Neural cell (in vitro differentiated cells): ENCODE measurements at regions not wholly inside any gene's neighbourhood (a gene's known extent, or its start where the extent isn't known, plus 50 kb on each side); places are given as distances from the start of the nearest gene placed in this dataset.

Source experiments
- H2AFZ ChIP-seq: fragments of 200-600, 300-800 bp; sonication (generic), shearing (Covaris generic); 2 replicates; pipeline ENCODE4 v1.6.0; 2014; ENCODE audit warnings: low read depth, mild to moderate bottlenecking, antibody characterized with exemption, low read length, moderate library complexity
- H3F3A ChIP-seq: fragments of 200-600 bp; shearing (Covaris generic); 2 replicates; pipeline ENCODE4 v1.6.1; 2016; ENCODE audit warnings: mild to moderate bottlenecking, moderate library complexity, mixed read lengths, antibody characterized with exemption, low read length; ENCODE audit not compliant: insufficient read depth, poor library complexity, severe bottlenecking
- H3K27ac ChIP-seq: fragments of 200-600, 300-800 bp; sonication (generic), shearing (Covaris generic); 2 replicates; pipeline ENCODE4 v1.5.1; 2014; ENCODE audit warnings: mild to moderate bottlenecking, low read length, moderate library complexity
- H3K27me3 ChIP-seq: fragments of 300-800, 200-600 bp; sonication (generic), shearing (Covaris generic); 2 replicates; pipeline ENCODE4 v1.6.0; 2014; ENCODE audit warnings: mild to moderate bottlenecking, low read depth, low read length, moderate library complexity; ENCODE audit not compliant: insufficient read depth
- H3K36me3 ChIP-seq: fragments of 300-800, 200-600 bp; sonication (generic), shearing (Covaris generic); 2 replicates; pipeline ENCODE4 v1.5.1; 2014; ENCODE audit warnings: mild to moderate bottlenecking, antibody characterized with exemption, low read length, moderate library complexity; ENCODE audit not compliant: insufficient read depth
- H3K4me2 ChIP-seq: fragments of 300-800, 200-600 bp; sonication (generic), shearing (Covaris generic); 2 replicates; pipeline ENCODE4 v1.6.0; 2014; ENCODE audit warnings: mild to moderate bottlenecking, low read length
- H3K4me3 ChIP-seq: fragments of 300-800, 200-600 bp; sonication (generic), shearing (Covaris generic); 2 replicates; pipeline ENCODE4 v1.5.1; 2014; ENCODE audit warnings: mild to moderate bottlenecking, low read length, moderate library complexity
- H3K79me2 ChIP-seq: fragments of 200-600 bp; shearing (Covaris generic); replicated peaks from 2 replicates; pipeline ENCODE4 v1.6.0; 2014; ENCODE audit warnings: mild to moderate bottlenecking, low read length, moderate library complexity; ENCODE audit not compliant: insufficient read depth
- H3K9ac ChIP-seq: fragments of 300-800, 200-600 bp; sonication (generic), shearing (Covaris generic); 2 replicates; pipeline ENCODE4 v1.6.1; 2016; ENCODE audit warnings: mild to moderate bottlenecking, low read length, mixed read lengths
- H3K9me2 ChIP-seq: fragments of 200-600 bp; shearing (Covaris generic); 2 replicates; pipeline ENCODE4 v1.6.1; 2016; ENCODE audit warnings: mild to moderate bottlenecking, low read length, mixed read lengths; ENCODE audit not compliant: insufficient read depth
- H3K9me3 ChIP-seq: fragments of 200-600, 300-800 bp; sonication (generic), shearing (Covaris generic); 2 replicates; pipeline ENCODE4 v1.6.1; 2016; ENCODE audit warnings: mild to moderate bottlenecking, mixed run types, low read length, moderate library complexity, mixed read lengths
- H4K20me1 ChIP-seq: fragments of 200-600 bp; shearing (Covaris generic); 2 replicates; pipeline ENCODE4 v1.6.1; 2016; ENCODE audit warnings: mild to moderate bottlenecking, mixed run types; ENCODE audit not compliant: insufficient read depth
- CTCF ChIP-seq: fragments of 450-650 bp; IDR thresholded peaks from 2 replicates; pipeline ENCODE4 v1.5.1; 2014; ENCODE audit warnings: antibody characterized with exemption, mild to moderate bottlenecking, moderate library complexity; ENCODE audit not compliant: poor library complexity, severe bottlenecking
- EP300 ChIP-seq: fragments of 450-650 bp; conservative IDR thresholded peaks from 2 replicates; pipeline ENCODE4 v1.6.1; 2014; ENCODE audit warnings: antibody characterized with exemption, mild to moderate bottlenecking, moderate library complexity; ENCODE audit not compliant: poor library complexity, severe bottlenecking
- EZH2 ChIP-seq: fragments of 200-600, 300-800 bp; shearing (Covaris generic), sonication (generic); IDR thresholded peaks from 2 replicates; pipeline ENCODE4 v1.6.1; 2014; ENCODE audit warnings: antibody characterized with exemption, low read length, borderline replicate concordance, mild to moderate bottlenecking; ENCODE audit not compliant: insufficient read depth, poor library complexity, severe bottlenecking
- MXI1 ChIP-seq: fragments of 450-650 bp; conservative IDR thresholded peaks from 2 replicates; pipeline ENCODE4 v1.6.1; 2014; ENCODE audit warnings: antibody characterized with exemption, mild to moderate bottlenecking; ENCODE audit not compliant: poor library complexity, severe bottlenecking
- POLR2AphosphoS5 ChIP-seq: IDR thresholded peaks from 2 replicates; pipeline ENCODE4 v1.6.1; 2012
- RAD21 ChIP-seq: fragments of 450-650 bp; conservative IDR thresholded peaks from 2 replicates; pipeline ENCODE4 v1.6.1; 2014; ENCODE audit warnings: antibody characterized with exemption, mild to moderate bottlenecking, moderate library complexity
- SMC3 ChIP-seq: fragments of 450-650 bp; conservative IDR thresholded peaks from 2 replicates; pipeline ENCODE4 v1.6.1; 2014; ENCODE audit warnings: antibody characterized with exemption, mild to moderate bottlenecking, moderate library complexity; ENCODE audit not compliant: poor library complexity
- TAF1 ChIP-seq: IDR thresholded peaks from 2 replicates; pipeline ENCODE4 v1.6.1; 2012; ENCODE audit warnings: low read depth
- TF ChIP-seq, protein P1 (sequence below): IDR thresholded peaks from 2 replicates; pipeline ENCODE4 v1.6.1; 2012; ENCODE audit warnings: borderline replicate concordance

GRCh38 chr15:95664450-95664849 is 666.0 kb upstream of the NR2F2 start:
- TF ChIP-seq EP300 (no peak), EZH2 (no peak), MXI1 (no peak), SMC3 (no peak), TAF1 (no peak), POLR2AphosphoS5 (no peak), RAD21 (no peak), CTCF (no peak)
- TF ChIP-seq, protein P1, sequence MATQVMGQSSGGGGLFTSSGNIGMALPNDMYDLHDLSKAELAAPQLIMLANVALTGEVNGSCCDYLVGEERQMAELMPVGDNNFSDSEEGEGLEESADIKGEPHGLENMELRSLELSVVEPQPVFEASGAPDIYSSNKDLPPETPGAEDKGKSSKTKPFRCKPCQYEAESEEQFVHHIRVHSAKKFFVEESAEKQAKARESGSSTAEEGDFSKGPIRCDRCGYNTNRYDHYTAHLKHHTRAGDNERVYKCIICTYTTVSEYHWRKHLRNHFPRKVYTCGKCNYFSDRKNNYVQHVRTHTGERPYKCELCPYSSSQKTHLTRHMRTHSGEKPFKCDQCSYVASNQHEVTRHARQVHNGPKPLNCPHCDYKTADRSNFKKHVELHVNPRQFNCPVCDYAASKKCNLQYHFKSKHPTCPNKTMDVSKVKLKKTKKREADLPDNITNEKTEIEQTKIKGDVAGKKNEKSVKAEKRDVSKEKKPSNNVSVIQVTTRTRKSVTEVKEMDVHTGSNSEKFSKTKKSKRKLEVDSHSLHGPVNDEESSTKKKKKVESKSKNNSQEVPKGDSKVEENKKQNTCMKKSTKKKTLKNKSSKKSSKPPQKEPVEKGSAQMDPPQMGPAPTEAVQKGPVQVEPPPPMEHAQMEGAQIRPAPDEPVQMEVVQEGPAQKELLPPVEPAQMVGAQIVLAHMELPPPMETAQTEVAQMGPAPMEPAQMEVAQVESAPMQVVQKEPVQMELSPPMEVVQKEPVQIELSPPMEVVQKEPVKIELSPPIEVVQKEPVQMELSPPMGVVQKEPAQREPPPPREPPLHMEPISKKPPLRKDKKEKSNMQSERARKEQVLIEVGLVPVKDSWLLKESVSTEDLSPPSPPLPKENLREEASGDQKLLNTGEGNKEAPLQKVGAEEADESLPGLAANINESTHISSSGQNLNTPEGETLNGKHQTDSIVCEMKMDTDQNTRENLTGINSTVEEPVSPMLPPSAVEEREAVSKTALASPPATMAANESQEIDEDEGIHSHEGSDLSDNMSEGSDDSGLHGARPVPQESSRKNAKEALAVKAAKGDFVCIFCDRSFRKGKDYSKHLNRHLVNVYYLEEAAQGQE = no peak
- H2AFZ ChIP-seq = no peak overlapping the region
- H3K9me2 ChIP-seq = no peaks in the 10 kb centered on the region
- no peak overlapping the region for H3K4me2 ChIP-seq
- H3K4me3 ChIP-seq = no peak overlapping the region
- H3K9me3 ChIP-seq = no peaks in the 10 kb centered on the region
- no peaks in the 10 kb centered on the region for H3F3A ChIP-seq
- H3K36me3 ChIP-seq = no peaks in the 10 kb centered on the region
- no peaks in the 10 kb centered on the region for H3K79me2 ChIP-seq
- no peak overlapping the region for H3K9ac ChIP-seq
- no peaks in the 10 kb centered on the region for H4K20me1 ChIP-seq
- no peak overlapping the region for H3K27ac ChIP-seq
- no peaks in the 10 kb centered on the region for H3K27me3 ChIP-seq

- H3K36me3 ChIP-seq = no peaks in the 10 kb centered on the region
- H3K79me2 ChIP-seq = no peaks in the 10 kb centered on the region
- TF ChIP-seq MXI1 (no peak), CTCF (no peak), TAF1 (no peak), EZH2 (no peak), POLR2AphosphoS5 (no peak), EP300 (no peak), RAD21 (no peak), SMC3 (no peak)
- TF ChIP-seq, protein P1 = no peak
- H3K4me2 ChIP-seq = no peak overlapping the region
- no peak overlapping the region for H3K4me3 ChIP-seq
- no peaks in the 10 kb centered on the region for H4K20me1 ChIP-seq
- H3K27ac ChIP-seq = no peak overlapping the region
- no peak overlapping the region for H3K9ac ChIP-seq
- no peaks in the 10 kb centered on the region for H3K9me2 ChIP-seq
- H3F3A ChIP-seq = no peaks in the 10 kb centered on the region
- no peaks in the 10 kb centered on the region for H3K27me3 ChIP-seq
- H3K9me3 ChIP-seq = no peaks in the 10 kb centered on the region
- no peak overlapping the region for H2AFZ ChIP-seq
Measured at GRCh38 chr15:95669146-95669922, 661.2 kb upstream of the NR2F2 start.
